Myocyte (in vitro differentiated cells): ENCODE measurements at regions not wholly inside any gene's neighbourhood (a gene's known extent, or its start where the extent isn't known, plus 50 kb on each side); places are given as distances from the start of the nearest gene placed in this dataset.
"Not testable (repeated sequence)": the region's sequence is repeated elsewhere in the genome, so short reads cannot be mapped to it uniquely, and the experiment has no call there.

Experiments
- DNase-seq: peaks from one replicate; pipeline ENCODE4 v3.0.0-alpha.2; 2012; ENCODE audit warnings: low read depth

- no peak for DNase-seq
Observed at GRCh38 chr20:19112828-19113227, 99.6 kb upstream of the SLC24A3 start.

DNA sequence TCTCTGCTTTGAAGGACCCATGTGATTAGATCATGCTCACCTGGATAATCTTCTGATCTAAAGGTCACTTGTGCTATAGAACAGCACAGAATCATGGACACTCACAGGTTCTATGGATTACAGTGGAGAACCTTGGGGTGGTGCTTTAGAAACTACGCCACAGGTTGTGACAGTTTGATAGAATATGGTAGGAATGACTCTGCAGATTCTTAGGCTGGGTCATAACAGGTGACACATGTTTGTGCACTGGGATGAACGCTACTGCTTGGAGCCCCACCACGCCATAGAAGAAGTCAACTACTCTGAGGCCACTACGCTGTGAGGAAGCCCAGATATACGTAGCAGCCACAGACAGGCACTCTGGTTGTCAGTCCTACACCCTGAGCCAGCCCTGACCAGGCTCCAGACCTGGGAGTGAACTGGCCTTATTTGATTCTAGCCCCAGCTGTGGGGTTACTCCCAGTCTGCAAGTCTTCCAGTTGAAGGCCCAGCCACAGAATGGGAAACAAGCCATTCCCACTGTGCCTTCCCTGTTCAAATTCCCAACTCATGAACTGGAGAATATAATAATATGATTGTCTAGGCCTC lies 99.0 kb upstream of the SLC24A3 start:
- no peak for DNase-seq

GRCh38 chr20:19114410-19114809 lies 98.0 kb upstream of the SLC24A3 start:
- DNase-seq, result no peak

- DNase-seq, result no peak
Observed at GRCh38 chr20:19115581-19115980, 96.9 kb upstream of the SLC24A3 start.

- DNase-seq, result no peak
Observed at GRCh38 chr20:19120011-19120410, 92.4 kb upstream of the SLC24A3 start.

- no peak for DNase-seq
Observed at GRCh38 chr20:19120569-19120968, 91.9 kb upstream of the SLC24A3 start.

GRCh38 chr20:19121463-19121862 lies 91.0 kb upstream of the SLC24A3 start:
- DNase-seq, result no peak

- no peak for DNase-seq
Observed at GRCh38 chr20:19121916-19122315, 90.5 kb upstream of the SLC24A3 start.

DNA sequence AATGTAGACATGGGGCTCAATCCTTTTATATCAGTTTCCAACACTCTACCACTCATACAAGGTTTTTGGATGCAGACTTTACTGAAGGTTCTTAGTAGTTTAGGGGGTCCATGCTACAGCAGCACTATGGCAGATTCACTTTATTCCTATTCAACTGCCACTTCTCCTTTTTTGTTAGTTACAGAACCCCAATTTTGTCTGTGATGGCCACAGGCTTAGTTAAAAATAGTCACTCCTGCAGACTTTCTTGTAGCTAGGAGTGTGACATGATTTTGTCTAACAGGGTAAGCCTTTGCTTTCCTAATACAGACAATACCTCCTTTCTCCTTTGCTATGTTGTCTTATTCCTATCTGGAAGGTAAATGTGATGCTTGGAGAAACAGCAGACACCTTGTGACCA lies 90.0 kb upstream of the SLC24A3 start:
- no peak for DNase-seq

DNA sequence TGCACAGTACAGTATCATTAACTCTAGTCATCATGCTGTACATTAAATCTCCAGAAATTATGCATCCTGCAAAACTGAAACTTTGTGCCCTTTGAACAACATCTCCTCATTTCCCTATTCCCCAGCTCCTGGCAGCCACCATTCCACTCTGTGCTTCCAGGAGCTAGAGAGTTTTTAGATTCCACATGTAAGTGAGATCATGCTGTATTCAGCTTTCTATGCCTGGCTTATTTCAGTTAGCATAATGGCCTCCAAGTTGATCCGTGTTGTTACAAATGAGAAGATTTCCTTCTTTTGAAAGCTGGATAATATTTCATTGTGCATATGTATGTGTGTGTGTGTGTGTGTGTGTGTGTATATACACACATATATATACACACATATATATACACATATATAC lies 86.9 kb upstream of the SLC24A3 start:
- DNase-seq, result no peak

DNA sequence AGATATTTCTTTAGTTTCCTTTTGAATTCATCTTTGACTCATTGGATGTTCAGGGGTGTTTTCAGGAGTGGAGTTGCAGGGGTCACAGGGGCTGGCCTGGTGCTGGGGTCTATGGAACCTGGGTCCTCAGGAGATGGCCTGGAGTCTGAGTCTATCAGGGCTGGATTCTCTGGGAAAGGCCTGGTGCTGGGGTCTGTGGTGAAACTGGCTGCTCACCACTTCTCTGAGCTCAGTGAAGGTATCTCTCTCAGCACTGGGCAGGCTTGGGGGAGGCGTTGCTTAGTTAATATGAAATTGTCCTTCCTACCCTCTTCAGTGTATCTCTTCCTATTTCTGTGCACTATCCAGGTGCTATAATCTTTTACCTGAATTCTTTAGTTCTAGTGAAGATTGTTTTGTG lies 83.1 kb upstream of the SLC24A3 start:
- no peak for DNase-seq

GRCh38 chr20:19129976-19130612 lies 82.3 kb upstream of the SLC24A3 start:
- no peak for DNase-seq

DNA sequence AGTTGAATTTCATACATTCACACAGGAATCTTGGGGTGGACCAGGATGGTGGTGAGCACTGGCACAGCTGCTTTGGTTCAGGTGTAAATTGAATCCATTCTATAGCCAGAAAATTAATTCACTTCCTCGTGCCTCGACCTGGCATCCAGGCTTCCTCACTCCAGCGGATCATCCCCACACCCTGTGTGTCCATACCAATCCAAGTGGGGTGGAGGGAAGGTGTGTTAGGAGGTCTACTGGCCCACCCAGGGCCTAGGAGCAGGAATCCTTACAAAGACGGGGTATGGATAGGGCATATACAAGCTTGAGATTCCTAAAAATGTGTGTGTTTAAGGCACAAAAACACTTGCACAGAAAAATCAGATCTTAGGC lies 81.8 kb upstream of the SLC24A3 start:
- no peak for DNase-seq

- DNase-seq, result no peak
Observed at GRCh38 chr20:19137641-19138040, 74.8 kb upstream of the SLC24A3 start.

- no peak for DNase-seq
Observed at GRCh38 chr20:19138758-19139157, 73.7 kb upstream of the SLC24A3 start.

DNA sequence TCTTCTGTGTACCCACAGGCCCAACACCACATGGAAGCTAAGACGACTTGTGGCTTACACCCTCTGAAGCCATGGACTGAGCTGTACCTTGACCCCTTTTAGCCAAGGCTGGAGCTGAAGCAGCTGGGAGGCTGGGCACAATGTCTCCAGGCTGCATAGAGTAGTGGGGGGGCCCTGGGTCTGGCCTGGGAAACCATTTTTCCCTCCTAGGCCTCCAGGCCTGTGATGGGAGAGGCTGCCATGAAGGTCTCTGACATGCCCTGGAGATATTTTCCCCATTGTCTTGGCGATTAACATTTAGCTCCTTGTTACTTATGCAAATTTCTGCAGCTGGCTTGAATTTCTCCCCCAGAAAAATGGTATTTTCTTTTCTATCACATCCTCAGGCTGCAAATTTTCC lies 72.9 kb upstream of the SLC24A3 start:
- not testable (repeated sequence) for DNase-seq

DNA sequence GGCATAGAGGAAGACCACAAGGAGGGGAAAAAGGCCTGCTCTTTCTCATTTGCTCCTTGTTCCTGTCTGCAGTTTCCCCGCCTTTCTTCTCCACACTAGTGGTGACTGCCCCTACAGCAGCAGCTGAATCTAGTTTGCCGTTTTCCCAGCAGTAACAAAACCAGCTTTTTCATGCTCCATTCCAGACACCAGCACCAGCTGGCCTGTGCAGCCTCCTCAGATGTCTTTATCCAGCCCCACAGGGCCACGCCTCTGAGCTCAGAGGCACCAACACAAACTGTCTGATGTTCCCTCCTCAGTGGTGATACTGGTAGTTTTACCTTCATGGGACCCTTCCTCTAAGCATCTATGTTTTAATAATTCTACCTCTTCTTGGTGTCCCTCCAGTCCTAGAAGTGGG lies 70.4 kb upstream of the SLC24A3 start:
- DNase-seq, result no peak

DNA sequence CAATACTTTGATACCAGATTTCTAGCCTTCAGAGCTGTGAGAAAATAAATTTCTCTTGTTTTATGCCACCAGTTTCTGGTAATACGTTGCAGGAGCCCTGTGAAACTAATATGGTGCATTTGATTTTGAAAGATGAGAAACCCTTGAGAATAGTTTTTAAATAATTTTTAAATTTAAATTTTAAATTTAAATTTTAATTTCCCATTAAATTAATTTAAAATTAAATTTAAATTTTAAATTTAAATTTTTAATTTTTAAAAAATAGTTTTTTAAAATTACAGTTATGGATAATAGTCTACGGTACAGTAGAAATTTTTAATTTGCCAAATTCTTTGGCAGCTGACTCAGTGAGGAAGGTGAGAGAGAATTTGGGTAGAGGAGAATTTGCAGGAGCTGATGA lies 68.6 kb upstream of the SLC24A3 start:
- DNase-seq, result no peak

- no peak for DNase-seq
Observed at GRCh38 chr20:19161336-19161735, 51.1 kb upstream of the SLC24A3 start.
